Putamen (tissue), 1 donor: ENCODE measurements at regions not wholly inside any gene's neighbourhood (a gene's known extent, or its start where the extent isn't known, plus 50 kb on each side); places are given as distances from the start of the nearest gene placed in this dataset.

Source experiments
- DNase-seq: peaks from one replicate; pipeline ENCODE4 v3.0.0-alpha.2; 2016; ENCODE audit warnings: low spot score

DNA sequence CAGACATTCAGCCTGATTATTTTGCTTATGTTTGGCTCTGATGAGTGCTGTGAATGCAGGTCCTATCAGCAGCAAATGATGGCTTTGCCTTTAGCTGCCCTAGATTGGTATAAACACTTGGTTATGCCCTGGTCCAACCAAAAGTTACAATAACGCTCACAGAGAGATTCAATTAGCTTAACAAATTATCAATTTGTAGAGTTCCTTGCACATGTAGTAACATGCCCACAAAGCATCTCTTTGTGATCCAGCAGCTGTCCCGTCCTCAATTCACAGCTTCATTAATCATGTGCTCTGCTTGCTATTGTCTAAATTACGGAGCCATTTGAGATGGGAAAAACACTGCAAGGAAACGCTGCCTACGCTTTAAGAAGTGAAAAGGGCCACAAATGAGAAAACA is 457.9 kb downstream of the HDGFL1 start:
- DNase-seq: peak; percentile 91

DNA sequence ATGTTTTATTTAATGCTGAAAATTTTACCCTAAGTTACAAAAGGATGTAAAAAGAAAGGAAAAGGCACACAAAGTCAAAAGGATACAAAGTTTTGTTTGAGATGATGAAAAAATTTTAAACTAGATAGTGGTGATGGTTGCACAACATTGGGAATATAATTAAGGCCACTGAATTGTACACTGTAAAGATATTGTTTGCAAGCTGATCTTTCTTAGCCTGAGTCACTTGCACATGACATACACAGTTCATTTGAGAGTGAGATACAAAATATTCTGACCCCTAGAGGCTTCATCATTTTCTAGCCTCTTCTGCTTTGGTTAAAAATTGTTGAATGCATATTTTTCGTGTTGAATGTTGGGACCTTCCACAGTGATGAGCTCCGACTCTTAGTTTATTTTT is 462.6 kb downstream of the HDGFL1 start:
- DNase-seq: no peak

DNA sequence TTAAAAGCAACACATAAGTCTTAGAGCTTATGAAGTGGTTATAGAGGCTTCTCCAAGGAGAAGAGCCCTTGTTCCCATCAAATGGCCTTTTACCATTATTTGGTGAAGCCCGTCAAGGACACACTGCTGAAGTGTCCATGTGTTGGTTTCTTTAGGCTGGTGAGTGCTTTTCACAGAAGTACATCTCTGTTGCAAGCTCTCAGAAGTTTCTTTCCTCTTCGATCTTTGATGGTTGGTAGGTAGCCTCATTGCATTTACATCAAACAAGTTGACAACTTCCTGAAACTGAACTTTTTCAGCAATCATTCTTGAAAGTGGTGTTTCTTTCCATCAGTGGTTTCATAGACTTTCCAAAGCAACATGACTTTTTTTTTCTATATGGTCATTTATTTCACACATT is 465.6 kb downstream of the HDGFL1 start:
- DNase-seq: no peak

DNA sequence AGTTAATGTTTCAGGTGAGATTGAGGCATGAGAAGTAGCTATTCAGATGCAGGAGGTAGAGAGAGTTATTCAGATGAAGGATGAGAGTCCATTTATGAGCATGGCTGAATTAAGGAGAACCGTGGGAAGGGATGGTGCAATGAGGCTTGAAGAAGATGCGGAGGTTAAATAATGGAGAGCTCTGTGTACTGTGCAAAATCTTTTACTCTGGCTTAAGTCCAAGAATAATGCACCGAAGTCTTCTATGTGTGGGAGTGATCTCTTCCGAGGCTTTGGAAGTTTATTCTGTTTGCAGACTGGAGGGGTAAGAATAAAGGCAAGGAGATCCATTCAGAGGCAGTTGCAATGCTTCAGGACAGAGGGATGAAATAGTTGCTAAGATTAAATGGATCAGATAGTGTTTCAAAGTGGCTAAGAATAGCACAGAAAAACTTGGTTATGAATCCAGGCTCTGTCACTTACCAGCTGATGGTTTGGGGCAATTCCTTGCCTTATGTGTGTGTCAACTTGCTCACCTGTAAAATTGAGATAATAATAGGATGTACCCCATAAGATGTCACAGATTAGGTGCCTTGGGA is 467.1 kb downstream of the HDGFL1 start:
- no peak for DNase-seq

DNA sequence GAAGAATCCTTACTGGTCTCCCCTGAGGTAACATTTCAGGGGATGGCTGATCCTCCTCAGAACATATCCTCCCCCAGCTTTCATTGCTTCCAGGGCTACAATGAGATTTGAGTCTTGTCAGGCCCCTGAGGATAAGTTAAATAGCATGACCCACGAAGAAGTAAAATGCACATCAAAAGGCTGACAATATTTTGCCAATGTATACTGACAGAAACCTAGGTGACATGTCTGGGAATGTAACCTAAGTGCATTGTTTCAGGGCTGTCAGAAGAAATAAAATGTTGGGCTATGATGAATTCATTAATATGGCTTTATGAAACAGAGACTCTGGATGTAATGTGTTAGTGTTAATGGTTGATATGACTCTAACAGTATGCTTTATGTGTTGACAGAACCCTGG is 471.5 kb downstream of the HDGFL1 start:
- no peak for DNase-seq

DNA sequence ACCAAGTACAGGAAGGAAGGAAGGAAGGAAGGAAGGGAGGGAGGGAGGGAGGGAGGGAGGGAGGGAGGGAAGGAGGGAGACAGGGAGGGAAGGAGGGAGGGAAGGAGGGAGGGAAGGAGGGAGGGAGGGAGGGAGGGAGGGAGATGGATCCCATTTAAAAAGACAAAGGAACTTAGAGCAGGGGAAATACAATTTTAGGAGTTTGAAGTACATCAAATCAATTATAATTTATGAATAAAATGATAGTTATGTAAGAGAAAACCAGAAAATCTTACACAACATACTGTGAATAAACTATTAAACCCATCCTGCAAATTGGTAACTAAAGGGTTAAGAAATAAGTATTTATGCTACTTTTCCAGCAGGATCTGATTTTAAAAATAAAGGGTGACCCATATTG is 475.9 kb downstream of the HDGFL1 start:
- no peak for DNase-seq

DNA sequence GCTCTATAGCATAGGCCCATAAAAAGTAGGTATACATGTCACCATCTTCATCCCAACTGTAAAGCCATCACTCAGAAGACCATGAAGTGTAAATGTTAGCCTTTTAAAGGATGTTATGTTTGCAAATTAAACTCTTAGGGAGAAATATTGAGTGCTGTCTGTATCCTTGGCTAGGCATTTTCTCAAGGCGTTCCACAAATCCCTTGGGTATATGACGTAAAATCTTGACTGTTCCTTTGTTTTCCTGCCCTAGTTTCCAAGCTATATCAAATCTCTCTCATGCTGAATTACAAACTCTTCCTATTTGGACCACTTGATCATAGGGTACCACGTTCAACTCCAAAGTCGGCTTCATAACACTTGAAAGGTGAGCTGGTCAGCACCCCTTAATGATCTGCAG is 486.2 kb downstream of the HDGFL1 start:
- no peak for DNase-seq

DNA sequence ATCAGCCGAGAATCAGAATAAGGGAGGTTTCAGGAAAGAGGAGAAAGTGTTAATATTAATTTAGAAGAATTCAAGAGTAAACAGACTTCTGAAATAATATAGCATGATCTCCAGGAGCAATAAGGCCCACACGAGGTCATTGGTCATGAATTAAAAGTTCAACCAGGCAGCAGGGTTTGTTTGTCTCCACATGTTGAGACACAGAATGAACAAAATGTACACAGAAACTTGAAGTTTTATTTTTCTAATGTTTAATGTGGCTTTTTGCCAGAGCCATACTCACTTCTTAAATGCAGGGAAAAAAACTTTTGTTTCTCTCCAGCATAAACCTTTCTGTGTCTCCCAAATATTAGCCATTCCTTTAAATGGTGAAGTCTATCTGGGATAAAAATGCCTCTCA is 504.5 kb downstream of the HDGFL1 start:
- no peak for DNase-seq

GRCh38 chr6:23077772-23078171 is 508.4 kb downstream of the HDGFL1 start:
- no peak for DNase-seq

- DNase-seq: no peak
Observed at GRCh38 chr6:23081701-23082100, 512.3 kb downstream of the HDGFL1 start.

DNA sequence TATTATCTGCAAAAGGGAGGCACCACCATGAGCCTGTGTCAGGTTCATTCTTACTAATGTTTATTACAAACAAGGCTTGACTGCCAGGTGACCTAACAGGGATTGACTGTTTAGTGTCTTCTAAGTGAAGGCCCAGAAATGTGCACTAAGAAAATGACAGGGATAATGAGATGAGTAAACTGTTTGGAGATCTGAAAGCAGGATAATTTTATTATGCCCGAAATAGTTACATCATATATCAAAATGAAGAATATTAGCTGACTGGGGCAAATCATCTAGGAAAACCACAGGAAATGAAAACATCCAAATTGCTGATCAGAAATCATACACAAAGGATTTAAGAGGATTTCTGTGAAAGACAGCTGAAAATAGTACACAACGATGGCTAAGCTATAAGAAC is 516.7 kb downstream of the HDGFL1 start:
- no peak for DNase-seq

- peak; percentile 0 for DNase-seq
Observed at GRCh38 chr6:23087471-23087870, 518.1 kb downstream of the HDGFL1 start.

GRCh38 chr6:23088761-23089160 is 519.4 kb downstream of the HDGFL1 start:
- DNase-seq: no peak

DNA sequence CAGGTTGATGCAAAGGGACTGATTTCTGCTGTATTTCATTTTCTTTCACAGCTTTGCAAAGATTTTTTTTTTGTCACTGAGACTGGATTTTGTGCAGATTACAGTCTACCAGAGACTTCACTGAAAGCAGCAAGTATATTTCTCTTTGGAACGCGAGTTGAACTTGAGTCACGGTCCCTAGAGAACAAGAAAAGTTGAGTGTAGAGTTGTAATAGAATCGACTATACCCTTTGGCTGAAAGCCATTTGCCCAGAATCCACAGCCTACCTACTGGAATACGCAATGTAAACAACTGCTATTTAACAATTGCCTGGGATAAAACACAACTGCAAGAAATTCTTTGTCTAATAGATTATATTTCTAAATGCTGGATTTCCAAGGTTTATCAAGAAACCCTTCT is 520.6 kb downstream of the HDGFL1 start:
- no peak for DNase-seq

DNA sequence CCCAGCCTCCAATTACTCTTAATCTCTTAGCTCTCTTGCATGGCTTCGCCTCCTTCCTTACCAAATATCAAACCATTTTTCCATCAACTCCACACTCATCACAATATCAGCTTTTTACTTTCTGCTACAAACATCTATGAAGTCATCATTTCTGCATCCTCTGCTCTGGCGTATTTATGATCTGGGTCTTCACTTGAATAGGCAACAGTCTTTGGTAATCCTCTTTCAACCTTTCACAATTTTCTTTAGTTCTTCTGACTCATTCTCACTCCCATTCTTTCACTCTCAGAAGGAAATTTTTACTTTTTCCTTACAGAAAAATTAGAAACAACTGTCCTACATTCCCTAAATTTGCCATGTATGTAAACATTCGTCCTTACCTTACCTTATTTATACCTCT is 522.4 kb downstream of the HDGFL1 start:
- DNase-seq: no peak

- DNase-seq: no peak
Observed at GRCh38 chr6:23096876-23097275, 527.5 kb downstream of the HDGFL1 start.

DNA sequence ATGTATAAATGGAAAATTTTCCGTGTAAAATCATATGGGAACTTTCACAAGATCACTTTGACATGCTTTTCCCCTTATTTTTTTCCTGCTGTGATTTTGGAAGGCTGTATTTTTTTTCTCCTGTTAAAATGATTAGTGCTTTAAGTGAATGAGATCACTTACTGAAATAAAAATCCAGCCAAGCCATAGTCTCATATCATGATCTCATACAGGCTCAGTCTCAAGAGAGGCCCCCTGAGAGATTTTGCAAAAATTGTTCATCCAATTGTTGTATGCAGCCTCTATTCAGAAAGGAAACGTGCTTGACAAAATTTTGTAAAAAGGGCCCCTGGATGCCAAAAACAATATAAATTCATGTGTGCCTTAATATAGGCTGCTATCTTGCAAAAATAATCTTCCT is 528.2 kb downstream of the HDGFL1 start:
- no peak for DNase-seq

DNA sequence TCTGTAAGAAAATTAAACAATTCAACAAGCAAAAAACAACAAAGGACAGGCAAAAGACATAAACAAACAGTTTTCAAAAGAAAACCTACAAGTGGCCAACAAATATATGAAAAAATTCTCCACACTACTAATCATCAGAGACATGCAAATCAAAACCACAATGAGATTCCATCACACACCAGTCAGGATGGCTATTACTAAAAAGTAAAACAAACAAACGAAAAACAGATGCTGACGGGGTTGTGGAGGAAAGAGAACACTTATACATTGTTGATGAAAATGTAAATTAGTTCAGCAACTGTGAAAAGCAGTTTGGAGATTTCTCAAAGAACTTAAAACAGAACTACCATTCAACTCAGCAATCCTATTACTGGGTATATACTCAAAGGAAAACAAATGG is 537.6 kb downstream of the HDGFL1 start:
- DNase-seq: no peak

- DNase-seq: no peak
Observed at GRCh38 chr6:23111984-23112383, 542.6 kb downstream of the HDGFL1 start.

DNA sequence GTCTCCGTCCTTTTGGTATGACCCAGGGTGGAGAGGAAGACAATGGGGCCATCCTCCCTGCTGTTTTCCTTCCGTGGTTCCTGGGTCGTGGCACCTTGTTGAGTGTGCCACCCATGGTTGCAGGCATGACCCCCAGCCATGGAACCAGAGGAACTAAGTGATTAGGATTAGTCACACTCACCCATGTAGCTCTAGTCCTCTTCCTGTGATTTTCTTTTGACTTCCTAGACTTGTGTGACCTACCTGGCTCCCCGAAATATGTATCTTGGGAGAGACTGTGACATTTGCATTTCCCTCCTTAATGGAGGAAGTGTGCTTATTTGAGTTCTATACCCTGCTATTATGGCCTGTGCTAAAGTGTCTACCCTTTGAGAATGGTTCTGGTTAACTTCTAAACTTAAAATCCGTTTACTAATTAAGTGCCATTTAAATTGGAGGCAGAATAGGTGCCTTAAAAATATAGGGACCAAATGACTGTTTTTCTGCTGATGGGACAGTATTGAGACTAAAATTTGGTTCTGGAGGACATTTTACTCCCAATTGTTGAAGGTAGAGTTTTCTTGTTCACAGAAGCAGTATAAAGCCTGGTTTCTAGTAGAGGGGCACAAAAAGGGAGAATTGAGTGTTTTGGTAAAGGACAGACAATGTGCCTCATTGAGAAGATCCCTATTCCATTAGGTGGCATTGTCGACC is 545.6 kb downstream of the HDGFL1 start:
- DNase-seq: no peak

GRCh38 chr6:23137611-23138010 is 568.2 kb downstream of the HDGFL1 start:
- no peak for DNase-seq

GRCh38 chr6:23140871-23141270 is 571.5 kb downstream of the HDGFL1 start:
- DNase-seq: no peak

- no peak for DNase-seq
Observed at GRCh38 chr6:23145781-23146180, 576.4 kb downstream of the HDGFL1 start.

DNA sequence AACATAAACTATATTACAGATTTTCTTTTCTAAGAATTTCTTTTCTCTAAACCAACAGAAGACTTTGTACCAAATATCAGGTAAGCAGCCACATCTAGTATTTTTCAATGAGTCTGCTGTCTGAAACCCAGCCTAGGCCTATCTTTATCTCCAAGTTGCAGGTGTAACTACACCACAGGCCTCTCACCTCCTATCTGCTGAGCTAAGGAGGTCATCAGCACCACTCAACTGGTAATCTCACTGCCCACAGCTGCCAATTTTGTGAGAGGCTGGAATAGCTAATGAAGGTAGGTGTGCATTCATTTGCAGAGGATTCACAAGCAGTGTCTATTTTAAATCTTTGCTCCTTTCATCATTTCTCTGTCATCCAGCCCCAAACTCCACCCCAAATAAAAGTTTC is 584.8 kb downstream of the HDGFL1 start:
- DNase-seq: no peak
